ENCODE measurements at regions not wholly inside any gene's neighbourhood (a gene's known extent, or its start where the extent isn't known, plus 50 kb on each side); places are given as distances from the start of the nearest gene placed in this dataset.

GRCh38 chr15:47398594-47398993, 318.7 kb upstream of the SEMA6D start:
- Histone ChIP-seq H2BK5ac (ENCODE audit: insufficient read length, low read length) (no peak overlapping the region), H3K23me2 (ENCODE audit: insufficient read length, low read depth, low read length, poor library complexity, severe bottlenecking) (no peaks in the 10 kb centered on the region), H3T11ph (ENCODE audit: low read length) (no peak overlapping the region), H3K56ac (ENCODE audit: insufficient read length, low read depth, low read length) (no peak overlapping the region), H3K9ac (ENCODE audit: extremely low read depth, insufficient read length, low read length) (no peak overlapping the region), H3K79me2 (ENCODE audit: insufficient read depth, low read length) (no peaks in the 10 kb centered on the region), H3K4me2 (ENCODE audit: insufficient read depth, insufficient read length, low read length) (no peak overlapping the region), H4K8ac (replicated peaks; ENCODE audit: insufficient read length, low read depth, low read length) (no peak overlapping the region), H3K27ac (ENCODE audit: insufficient read length, low read depth, low read length) (no peak overlapping the region), H3K23ac (ENCODE audit: insufficient read length, low read depth, low read length) (no peak overlapping the region), H4K91ac (ENCODE audit: insufficient read length, low read depth, low read length) (no peak overlapping the region), H4K5ac (ENCODE audit: insufficient read length, low read depth, low read length) (no peak overlapping the region), H4K20me1 (ENCODE audit: control insufficient read depth, insufficient read depth, insufficient read length) (no peaks in the 10 kb centered on the region), H3K27me3 (ENCODE audit: insufficient read depth, low read length) (no peaks in the 10 kb centered on the region), H2AK5ac (ENCODE audit: insufficient read length, low read length) (no peak overlapping the region), H3K4me1 (ENCODE audit: insufficient read depth, low read length) (peaks cover 3% of the 10 kb centered on the region; the same call in 1 of the 2 replicates), H2BK12ac (ENCODE audit: insufficient read length, low read depth, low read length) (no peak overlapping the region), H3K9me3 (ENCODE audit: control insufficient read depth, low read depth, low read length) (no peaks in the 10 kb centered on the region), H3K4ac (ENCODE audit: low read depth, low read length) (no peak overlapping the region), H2BK120ac (ENCODE audit: low read depth, low read length, poor library complexity, severe bottlenecking) (no peak overlapping the region), H2AFZ (ENCODE audit: low read length) (no peak overlapping the region), H2BK15ac (ENCODE audit: low read depth, low read length) (no peak overlapping the region), H2BK20ac (ENCODE audit: low read depth, low read length, poor library complexity, severe bottlenecking) (no peak overlapping the region), H3K14ac (ENCODE audit: insufficient read depth, low read length) (no peak overlapping the region), H3K18ac (ENCODE audit: insufficient read length, low read depth, low read length) (no peak overlapping the region), H3K79me1 (ENCODE audit: insufficient read depth, low read depth, low read length, poor library complexity, severe bottlenecking) (no peaks in the 10 kb centered on the region)
- DNase-seq = no peak
- Mint-ChIP-seq H3K4me3 (no peak overlapping the region), H3K27me3 (ENCODE audit: low read depth) (no peaks in the 10 kb centered on the region; the same call in 1 of the 2 replicates), H3K9me3 (no peaks in the 10 kb centered on the region), H3K27ac (peak overlapping the region in 1 of 3 experiments; percentile 45; a peak in 1 of 7 replicates), H3K4me1 (peaks cover 23 to 31% of the 10 kb centered on the region in 2 experiments), H3K36me3 (ENCODE audit: insufficient read depth in 1 of 3, low read depth in 3 of 3) (no peaks in the 10 kb centered on the region)
- TF ChIP-seq CTCF (conservative IDR thresholded peaks at IDR 0.05) = no peak
- no CpG with 5 or more reads among the region's 5 CpGs for WGBS (ENCODE audit: extremely low coverage, insufficient read length, low lambda C conversion rate)

All from H9 (cell line).